Right hindlimb (tissue), 1 donor: ENCODE measurements at regions not wholly inside any gene's neighbourhood (a gene's known extent, or its start where the extent isn't known, plus 50 kb on each side); places are given as distances from the start of the nearest gene placed in this dataset.
"Not testable (repeated sequence)": the region's sequence is repeated elsewhere in the genome, so short reads cannot be mapped to it uniquely, and the experiment has no call there.

ENCODE experiments used
- DNase-seq: peaks from one replicate; pipeline ENCODE4 v3.0.0-alpha.2; 2018

GRCh38 chr14:58755031-58755925 is 117.5 kb downstream of the DACT1 start:
- DNase-seq = no peak

- no peak for DNase-seq
Measured at GRCh38 chr14:58760121-58760520, 122.4 kb downstream of the DACT1 start.

GRCh38 chr14:58762629-58763028 is 124.9 kb downstream of the DACT1 start:
- DNase-seq = no peak

- no peak for DNase-seq
Measured at GRCh38 chr14:58763210-58763609, 125.4 kb downstream of the DACT1 start.

- peak; percentile 81 for DNase-seq
Measured at GRCh38 chr14:58765418-58765831, 127.7 kb downstream of the DACT1 start.

GRCh38 chr14:58765843-58766242 is 128.1 kb downstream of the DACT1 start:
- DNase-seq = no peak

- no peak for DNase-seq
Measured at GRCh38 chr14:58769011-58769643, 131.4 kb downstream of the DACT1 start.

- DNase-seq = no peak
Measured at GRCh38 chr14:58769771-58770170, 132.0 kb downstream of the DACT1 start.

- no peak for DNase-seq
Measured at GRCh38 chr14:58770491-58770982, 132.8 kb downstream of the DACT1 start.

GRCh38 chr14:58771016-58771415 is 133.3 kb downstream of the DACT1 start:
- DNase-seq = no peak

- no peak for DNase-seq
Measured at GRCh38 chr14:58772116-58772515, 134.4 kb downstream of the DACT1 start.

GRCh38 chr14:58772794-58773620 is 135.2 kb downstream of the DACT1 start:
- no peak for DNase-seq

GRCh38 chr14:58774531-58774930 is 136.8 kb downstream of the DACT1 start:
- DNase-seq = no peak

- DNase-seq = not testable (repeated sequence)
Measured at GRCh38 chr14:58775130-58775529, 137.4 kb downstream of the DACT1 start.

- DNase-seq = no peak
Measured at GRCh38 chr14:58776516-58776915, 138.8 kb downstream of the DACT1 start.

- no peak for DNase-seq
Measured at GRCh38 chr14:58777541-58777979, 139.8 kb downstream of the DACT1 start.

GRCh38 chr14:58778202-58778601 is 140.4 kb downstream of the DACT1 start:
- DNase-seq = no peak

GRCh38 chr14:58779376-58779775 is 141.6 kb downstream of the DACT1 start:
- DNase-seq = no peak

GRCh38 chr14:58780185-58780584 is 142.4 kb downstream of the DACT1 start:
- no peak for DNase-seq

- no peak for DNase-seq
Measured at GRCh38 chr14:58780605-58781004, 142.8 kb downstream of the DACT1 start.

GRCh38 chr14:58782011-58782410 is 144.2 kb downstream of the DACT1 start:
- no peak for DNase-seq

GRCh38 chr14:58783792-58784511 is 146.2 kb downstream of the DACT1 start:
- no peak for DNase-seq
